Epithelial cell of proximal tubule (primary cell): ENCODE measurements at regions not wholly inside any gene's neighbourhood (a gene's known extent, or its start where the extent isn't known, plus 50 kb on each side); places are given as distances from the start of the nearest gene placed in this dataset.

Experiments used
- DNase-seq: peaks from one replicate; pipeline ENCODE4 v3.0.0-alpha.2; 2011; ENCODE audit warnings: low read depth
- H3K4me3 ChIP-seq: 2 replicates; pipeline ENCODE4 v1.5.1; 2011; ENCODE audit warnings: low read depth, mild to moderate bottlenecking, low read length
- CTCF ChIP-seq: conservative IDR thresholded peaks from 2 replicates; pipeline ENCODE4 v1.5.1; 2012; ENCODE audit warnings: low read depth, mild to moderate bottlenecking, low read length

DNA sequence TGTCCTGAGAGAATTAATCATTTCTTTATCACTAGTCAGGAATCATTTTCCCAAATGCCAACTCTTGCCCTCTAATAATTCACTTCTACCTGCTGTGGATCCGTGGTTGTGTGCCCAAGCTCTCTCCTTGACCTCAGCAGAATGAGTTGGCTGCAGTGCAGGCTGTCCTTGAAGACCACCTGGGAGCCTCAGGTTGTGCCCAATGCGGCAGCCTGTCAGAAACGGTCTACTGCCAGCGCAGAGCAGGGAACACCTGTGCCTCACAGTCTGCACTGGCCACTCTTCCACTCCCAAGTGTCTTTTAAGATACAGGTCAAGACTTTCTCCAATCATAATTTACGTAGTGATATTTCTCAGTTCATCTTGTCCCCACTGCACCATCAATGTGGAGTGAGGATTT is 246.0 kb upstream of the PHF14 start:
- TF ChIP-seq CTCF = no peak
- H3K4me3 ChIP-seq = no peak overlapping the region
- no peak for DNase-seq

DNA sequence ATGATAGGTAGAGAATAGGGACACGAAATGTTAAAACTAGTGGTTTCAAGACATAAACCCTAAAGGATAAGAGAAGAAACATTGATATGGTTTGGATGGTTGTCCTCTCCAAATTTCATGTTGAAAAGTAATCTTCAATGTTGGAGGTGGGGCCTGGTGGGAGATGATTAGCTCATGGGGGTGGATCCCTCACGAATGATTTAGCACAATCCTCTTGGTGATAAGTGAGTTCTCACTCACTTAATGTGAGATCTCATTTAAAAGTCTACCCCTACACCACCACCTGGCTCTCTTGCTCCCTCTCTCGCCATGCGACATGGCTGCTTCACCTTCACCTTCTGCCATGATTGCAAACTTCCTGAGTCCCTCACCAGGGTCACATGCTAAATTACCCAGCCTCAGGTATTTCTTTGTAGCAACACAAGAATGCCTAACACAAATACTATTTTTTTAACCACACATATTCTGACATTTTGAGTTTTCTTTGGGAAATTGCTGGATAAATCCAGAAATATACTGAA is 242.4 kb upstream of the PHF14 start:
- no peak overlapping the region for H3K4me3 ChIP-seq
- no peak for TF ChIP-seq CTCF
- DNase-seq = no peak

DNA sequence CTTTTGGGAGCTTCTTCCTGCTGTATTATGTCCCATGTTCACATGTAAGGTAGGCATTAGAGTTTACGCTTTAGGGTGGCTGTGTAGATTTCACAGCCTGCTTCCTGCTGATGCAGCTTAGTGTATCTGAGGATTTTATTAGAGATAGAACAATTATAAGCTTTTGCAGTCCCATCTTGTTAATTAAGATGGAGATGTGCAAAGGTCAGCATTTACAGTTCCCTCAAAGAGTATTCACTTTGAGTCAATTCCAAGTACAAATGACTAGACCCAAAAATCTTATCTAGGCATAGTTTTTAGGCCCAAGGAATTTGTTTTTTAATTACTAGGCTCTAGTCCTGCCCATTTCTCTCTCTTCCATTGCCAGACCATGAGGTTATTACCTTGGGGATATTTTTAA is 239.9 kb upstream of the PHF14 start:
- no peak for DNase-seq

GRCh38 chr7:10734595-10734994 is 239.1 kb upstream of the PHF14 start:
- no peak for TF ChIP-seq CTCF
- no peak overlapping the region for H3K4me3 ChIP-seq
- no peak for DNase-seq

More for the DNA sequence above, 239.9 kb upstream of the PHF14 start:
- H3K4me3 ChIP-seq = no peak overlapping the region
- no peak for TF ChIP-seq CTCF

- no peak for TF ChIP-seq CTCF
- DNase-seq = no peak
- no peak overlapping the region for H3K4me3 ChIP-seq
These were observed 234.3 kb upstream of the PHF14 start for GRCh38 chr7:10739401-10739800.

DNA sequence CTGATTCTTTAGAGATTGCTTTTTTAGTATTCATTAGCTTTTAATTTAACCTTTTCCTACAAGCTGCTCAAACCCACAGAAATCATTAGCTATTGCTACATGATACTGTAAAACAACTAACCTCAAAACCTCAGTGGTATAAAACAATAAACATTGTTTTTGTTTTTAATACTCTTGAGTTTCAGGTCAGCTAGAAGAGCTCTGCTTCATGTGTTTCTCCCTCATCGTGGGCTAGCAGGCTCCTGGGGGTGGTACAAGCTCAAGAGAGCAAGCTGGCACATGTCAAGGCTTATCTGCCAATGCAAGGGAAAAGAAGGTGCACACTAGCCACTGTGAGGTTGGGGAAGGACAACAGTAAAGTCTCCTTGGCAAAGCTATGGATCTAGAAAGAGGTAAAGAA is 232.9 kb upstream of the PHF14 start:
- no peak overlapping the region for H3K4me3 ChIP-seq
- DNase-seq = no peak
- no peak for TF ChIP-seq CTCF

DNA sequence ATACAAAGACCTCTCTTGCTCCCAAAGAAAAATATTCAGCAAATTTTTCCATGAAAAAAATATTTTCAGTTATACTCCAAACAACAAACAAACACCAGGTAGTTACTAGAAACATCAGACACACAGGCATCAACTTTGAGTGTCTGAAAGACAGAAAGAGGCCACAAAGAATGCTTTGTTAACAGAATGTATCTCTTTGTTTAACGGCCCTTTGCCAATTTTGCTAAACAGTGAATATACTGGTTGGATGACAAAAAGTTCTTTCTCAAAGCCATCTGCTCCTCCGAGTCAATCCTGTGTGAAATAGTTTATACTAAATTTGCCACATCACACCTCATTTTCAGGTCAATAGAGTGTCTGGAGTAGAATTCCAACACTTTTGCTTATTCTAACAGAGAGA is 216.7 kb upstream of the PHF14 start:
- DNase-seq = no peak
- no peak overlapping the region for H3K4me3 ChIP-seq
- TF ChIP-seq CTCF = no peak
